Activated CD8-positive, alpha-beta T cell treated with anti-CD3 and anti-CD28 coated beads for 36 hours (primary cell): ENCODE measurements at regions not wholly inside any gene's neighbourhood (a gene's known extent, or its start where the extent isn't known, plus 50 kb on each side); places are given as distances from the start of the nearest gene placed in this dataset.

Experiments used
- ATAC-seq: fragments of 200-7000 bp; cut with Tn5 transposase; one replicate; pipeline ENCODE4 v1.10.0; 2021; ENCODE audit warnings: mild to moderate bottlenecking, moderate library complexity
- CTCF ChIA-PET: fragments of 350-600 bp; sonication (Branson Sonifier 250); formaldehyde crosslinking; loops from one replicate; lab custom pipeline; 2021; ENCODE audit warnings: antibody characterized with exemption; lab: Charles Lee
- POLR2A ChIA-PET: fragments of 350-600 bp; sonication (Branson Sonifier 250); formaldehyde crosslinking; loops from one replicate; lab custom pipeline; 2021; ENCODE audit warnings: antibody characterized with exemption; lab: Charles Lee
- DNase-seq: peaks from one replicate; pipeline ENCODE4 v3.0.0-alpha.2; 2020
- H3K27ac Mint-ChIP-seq: one replicate; pipeline ENCODE4 v1.8.0; 2021; ENCODE audit warnings: mild to moderate bottlenecking, mixed read lengths
- H3K27me3 Mint-ChIP-seq: one replicate; pipeline ENCODE4 v1.8.0; 2021; ENCODE audit warnings: mixed read lengths
- H3K36me3 Mint-ChIP-seq: one replicate; pipeline ENCODE4 v1.8.0; 2021; ENCODE audit warnings: low read depth, mixed read lengths
- H3K4me1 Mint-ChIP-seq: one replicate; pipeline ENCODE4 v1.8.0; 2021; ENCODE audit warnings: low read depth, mixed read lengths
- H3K4me3 Mint-ChIP-seq: one replicate; pipeline ENCODE4 v1.8.0; 2021; ENCODE audit warnings: mild to moderate bottlenecking, moderate library complexity, mixed read lengths
- H3K9me3 Mint-ChIP-seq: one replicate; pipeline ENCODE4 v1.8.0; 2021; ENCODE audit warnings: mixed read lengths
- intact Hi-C: fragments of 100-400 bp; cut with micrococcal nuclease; formaldehyde crosslinking; loops from one replicate; pipeline ENCODE4 v1.10.0; 2022
- TF ChIP-seq, protein P1 (sequence below): fragments of 200-600 bp; IDR thresholded peaks from one replicate; pipeline ENCODE4 v1.8.0; 2022; ENCODE audit warnings: antibody characterized with exemption, mild to moderate bottlenecking

DNA sequence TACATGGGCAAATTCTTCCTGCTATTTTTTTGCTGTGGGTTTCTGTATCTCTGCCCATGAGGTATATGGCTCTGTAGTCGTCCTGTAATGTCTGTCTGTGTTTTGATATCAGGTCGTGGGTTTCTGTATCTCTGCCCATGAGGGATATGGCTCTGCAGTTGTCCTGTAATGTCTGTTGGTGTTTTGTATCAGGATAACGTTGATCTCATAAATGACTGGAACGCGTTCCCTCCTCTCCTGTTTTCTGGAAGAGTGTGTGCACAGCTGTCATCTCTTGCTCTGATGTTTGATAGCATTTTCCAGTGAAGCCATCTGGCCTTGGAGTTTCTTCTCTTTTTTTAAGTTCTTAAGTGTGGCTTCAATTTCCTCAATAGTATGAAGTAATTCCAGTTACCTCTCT lies 57.2 kb downstream of the SOX1 start:
- ChIA-PET CTCF (no interaction called here), POLR2A (no interaction called here)
- Mint-ChIP-seq H3K4me1 (no peaks in the 10 kb centered on the region), H3K27me3 (no peaks in the 10 kb centered on the region), H3K27ac (no peak overlapping the region), H3K4me3 (no peak overlapping the region), H3K36me3 (no peaks in the 10 kb centered on the region), H3K9me3 (no peaks in the 10 kb centered on the region)
- DNase-seq (no peak), ATAC-seq (no peak)
- TF ChIP-seq, protein P1, sequence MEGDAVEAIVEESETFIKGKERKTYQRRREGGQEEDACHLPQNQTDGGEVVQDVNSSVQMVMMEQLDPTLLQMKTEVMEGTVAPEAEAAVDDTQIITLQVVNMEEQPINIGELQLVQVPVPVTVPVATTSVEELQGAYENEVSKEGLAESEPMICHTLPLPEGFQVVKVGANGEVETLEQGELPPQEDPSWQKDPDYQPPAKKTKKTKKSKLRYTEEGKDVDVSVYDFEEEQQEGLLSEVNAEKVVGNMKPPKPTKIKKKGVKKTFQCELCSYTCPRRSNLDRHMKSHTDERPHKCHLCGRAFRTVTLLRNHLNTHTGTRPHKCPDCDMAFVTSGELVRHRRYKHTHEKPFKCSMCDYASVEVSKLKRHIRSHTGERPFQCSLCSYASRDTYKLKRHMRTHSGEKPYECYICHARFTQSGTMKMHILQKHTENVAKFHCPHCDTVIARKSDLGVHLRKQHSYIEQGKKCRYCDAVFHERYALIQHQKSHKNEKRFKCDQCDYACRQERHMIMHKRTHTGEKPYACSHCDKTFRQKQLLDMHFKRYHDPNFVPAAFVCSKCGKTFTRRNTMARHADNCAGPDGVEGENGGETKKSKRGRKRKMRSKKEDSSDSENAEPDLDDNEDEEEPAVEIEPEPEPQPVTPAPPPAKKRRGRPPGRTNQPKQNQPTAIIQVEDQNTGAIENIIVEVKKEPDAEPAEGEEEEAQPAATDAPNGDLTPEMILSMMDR, result no peak
- intact Hi-C loops, result no loop called here

DNA sequence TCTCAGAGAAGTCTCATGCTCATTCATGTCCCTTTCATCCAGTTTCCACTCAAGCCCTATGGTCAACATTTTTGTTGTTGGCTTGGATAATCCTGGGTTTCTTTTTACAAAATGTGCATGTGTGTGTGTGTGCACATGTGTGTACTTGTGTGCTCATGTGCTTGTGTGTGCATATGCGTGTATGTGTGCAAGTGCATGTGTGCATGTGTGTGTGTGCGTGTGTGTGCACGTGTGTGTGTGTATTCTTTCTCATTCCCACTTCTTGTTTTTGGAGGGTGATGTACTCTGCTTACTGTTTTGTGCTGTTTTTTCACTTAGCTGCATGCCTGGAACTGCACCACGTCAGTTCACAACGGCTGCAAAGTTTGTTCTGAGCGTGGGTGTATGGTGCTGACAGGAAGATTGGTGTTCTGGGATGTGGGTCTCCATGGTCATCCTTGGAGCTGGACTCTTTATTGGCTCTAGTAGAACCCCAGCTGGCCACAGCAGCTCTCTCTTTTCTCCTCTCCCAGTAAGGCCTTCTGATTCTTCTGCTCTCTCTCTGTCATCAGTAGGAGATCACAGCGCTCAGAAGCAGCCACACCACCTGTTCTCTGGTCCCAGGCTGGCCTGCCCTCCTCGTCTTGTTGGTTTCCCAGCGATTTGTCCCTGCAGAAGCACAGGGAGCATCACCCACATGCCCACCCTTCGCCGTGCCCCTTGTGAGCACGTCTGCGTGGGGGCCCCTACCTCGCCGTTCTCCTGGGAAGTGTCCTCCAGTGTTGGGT lies 60.8 kb downstream of the SOX1 start:
- Mint-ChIP-seq H3K36me3 (no peaks in the 10 kb centered on the region), H3K4me1 (no peaks in the 10 kb centered on the region), H3K9me3 (no peaks in the 10 kb centered on the region), H3K27ac (no peak overlapping the region), H3K4me3 (no peak overlapping the region), H3K27me3 (peaks cover 1% of the 10 kb centered on the region)
- POLR2A ChIA-PET, result no interaction called here
- intact Hi-C loops, result no loop called here
- ATAC-seq, result no peak
- TF ChIP-seq, protein P1, result no peak
- CTCF ChIA-PET, result no interaction called here
- no peak for DNase-seq

DNA sequence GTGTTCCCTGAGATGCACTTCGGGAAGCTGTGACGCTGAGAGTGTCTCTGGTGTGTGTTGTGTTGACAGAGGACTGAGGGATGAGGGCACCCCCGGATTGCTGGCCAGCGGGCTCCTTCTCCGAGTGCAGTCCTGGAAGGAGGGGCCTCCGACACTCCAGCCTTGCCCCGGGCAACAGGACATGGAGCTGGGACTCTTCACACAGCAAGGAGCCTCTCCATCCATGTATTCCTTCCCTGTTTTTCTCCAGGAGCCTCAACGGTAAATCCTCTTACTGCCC lies 61.3 kb downstream of the SOX1 start:
- H3K4me3 Mint-ChIP-seq, result no peak overlapping the region
- ChIA-PET CTCF (no interaction called here), POLR2A (no interaction called here)
- peaks cover 1% of the 10 kb centered on the region for H3K27me3 Mint-ChIP-seq
- no peak overlapping the region for H3K27ac Mint-ChIP-seq
- intact Hi-C loops, result no loop called here
- no peak for DNase-seq
- no peak for ATAC-seq
- no peaks in the 10 kb centered on the region for H3K4me1 Mint-ChIP-seq
- H3K9me3 Mint-ChIP-seq, result no peaks in the 10 kb centered on the region
- TF ChIP-seq, protein P1, result no peak
- H3K36me3 Mint-ChIP-seq, result no peaks in the 10 kb centered on the region

- Mint-ChIP-seq H3K27me3 (peaks cover 1% of the 10 kb centered on the region), H3K4me1 (no peaks in the 10 kb centered on the region), H3K36me3 (no peaks in the 10 kb centered on the region), H3K27ac (no peak overlapping the region), H3K9me3 (no peaks in the 10 kb centered on the region), H3K4me3 (no peak overlapping the region)
- DNase-seq (no peak), ATAC-seq (no peak)
- TF ChIP-seq, protein P1, result no peak
- ChIA-PET POLR2A (no interaction called here), CTCF (no interaction called here)
- intact Hi-C loops, result no loop called here
Measured at GRCh38 chr13:112130418-112130817, 63.5 kb downstream of the SOX1 start.

GRCh38 chr13:112131081-112131712 lies 64.2 kb downstream of the SOX1 start:
- no peaks in the 10 kb centered on the region for H3K9me3 Mint-ChIP-seq

More at GRCh38 chr13:112131081-112131712, 64.2 kb downstream of the SOX1 start:
- Mint-ChIP-seq H3K4me1 (no peaks in the 10 kb centered on the region), H3K27ac (no peak overlapping the region), H3K27me3 (peaks cover 1% of the 10 kb centered on the region), H3K36me3 (no peaks in the 10 kb centered on the region), H3K4me3 (no peak overlapping the region)
- DNase-seq, result no peak
- ChIA-PET CTCF (no interaction called here), POLR2A (no interaction called here)
- no peak for ATAC-seq
- intact Hi-C loops, result no loop called here
- TF ChIP-seq, protein P1, result no peak
